Body of pancreas (tissue), 4 donors: ENCODE measurements at regions not wholly inside any gene's neighbourhood (a gene's known extent, or its start where the extent isn't known, plus 50 kb on each side); places are given as distances from the start of the nearest gene placed in this dataset.
A peak's percentile ranks its signal among the peaks of the same experiment; 100 is the strongest.

Experiments used
- ATAC-seq: fragments of 150-250 bp; one replicate; pipeline ENCODE4 v1.9.1; 2016
- DNase-seq, 4 donors: peaks; one replicate each; pipeline ENCODE4 v3.0.0-alpha.2; 2019
- H3K27ac ChIP-seq, 4 donors: fragments of 200-600 bp; sonication (generic); 1 replicate in 3 of 4; 2 replicates in 1 of 4; pipeline versions ENCODE4 v1.5.1 to v1.6.1; 2016 to 2019; ENCODE audit warnings: mild to moderate bottlenecking in 1 of 4, mixed read lengths in 1 of 4, moderate library complexity in 1 of 4
- H3K27me3 ChIP-seq, 2 donors: fragments of 200-600 bp; sonication (generic); one replicate each; pipeline ENCODE4 v1.6.0; 2016; ENCODE audit warnings: mild to moderate bottlenecking in 1 of 2
- H3K36me3 ChIP-seq, 2 donors: fragments of 200-600 bp; sonication (generic); replicated peaks in 1 of 2; 2 replicates each; pipeline ENCODE4 v1.5.1; 2016; ENCODE audit warnings: low read depth in 2 of 2; ENCODE audit not compliant: insufficient read depth in 1 of 2
- H3K4me1 ChIP-seq: fragments of 200-600 bp; sonication (generic); one replicate; pipeline ENCODE4 v1.6.0; 2016
- H3K4me3 ChIP-seq, 2 donors: fragments of 200-600 bp; sonication (generic); 1 replicate in 1 of 2; 2 replicates in 1 of 2; pipeline ENCODE4 v1.5.1; 2016 to 2019
- H3K9me3 ChIP-seq, 3 donors: fragments of 200-600 bp; sonication (generic); 1 replicate in 2 of 3; 2 replicates in 1 of 3; pipeline ENCODE4 v1.5.1; 2016
- POLR2A ChIP-seq, 3 donors: fragments of 450-650 bp; IDR thresholded peaks; one replicate each; pipeline ENCODE4 v1.6.1; 2016; ENCODE audit warnings: antibody characterized with exemption in 3 of 3, mild to moderate bottlenecking in 2 of 3
- WGBS, 2 donors: methylation state at CpG; one replicate each; pipeline ENCODE4 v1.1.5; 2017; 5-methylcytosine and 5-hydroxymethylcytosine counted together
- intact Hi-C: fragments of 100-400 bp; cut with DNase I; formaldehyde crosslinking; loops from one replicate; pipeline ENCODE4 v1.15.1; 2023
- TF ChIP-seq, protein P1 (sequence below), 7 experiments: fragments of 450-650 bp in 4 of 7; fragments of 200-600 bp in 3 of 7; sonication (generic) in 3 of 7; IDR thresholded peaks; one replicate each; pipeline ENCODE4 v1.5.1; 2016 to 2019; ENCODE audit warnings: antibody characterized with exemption in 7 of 7

DNA sequence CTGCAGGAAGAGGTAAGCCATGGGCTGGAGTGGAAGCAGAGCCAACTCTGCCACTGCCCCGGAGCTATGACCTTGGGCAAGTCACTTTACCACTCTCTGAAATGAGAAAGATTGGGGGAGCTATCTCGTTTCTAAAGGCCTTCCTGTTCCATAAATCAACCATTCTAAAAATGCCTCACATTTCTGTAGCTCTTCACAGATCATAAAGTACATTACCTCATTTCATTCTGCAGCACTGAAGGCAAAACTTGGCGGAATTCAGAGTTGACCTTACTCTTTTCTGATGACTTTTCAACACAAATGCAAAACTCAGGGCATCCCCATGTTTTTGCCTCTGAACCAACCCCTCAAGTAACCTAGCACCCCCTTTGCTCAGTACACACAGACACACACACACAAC lies 404.0 kb upstream of the NFIA start:
- no peaks in the 10 kb centered on the region for H3K27me3 ChIP-seq
- no peaks in the 10 kb centered on the region for H3K9me3 ChIP-seq
- no peak overlapping the region for H3K4me3 ChIP-seq
- no peaks in the 10 kb centered on the region for H3K36me3 ChIP-seq
- ATAC-seq, result no peak
- no peak overlapping the region for H3K27ac ChIP-seq
- DNase-seq, result no peak
- no peak for TF ChIP-seq POLR2A (IDR thresholded peaks at IDR 0.05)
- intact Hi-C loops, result no loop called here
- 32 to 33% methylated on average over 3 of the region's 3 CpGs for WGBS, 2 donors
- no peaks in the 10 kb centered on the region for H3K4me1 ChIP-seq

DNA sequence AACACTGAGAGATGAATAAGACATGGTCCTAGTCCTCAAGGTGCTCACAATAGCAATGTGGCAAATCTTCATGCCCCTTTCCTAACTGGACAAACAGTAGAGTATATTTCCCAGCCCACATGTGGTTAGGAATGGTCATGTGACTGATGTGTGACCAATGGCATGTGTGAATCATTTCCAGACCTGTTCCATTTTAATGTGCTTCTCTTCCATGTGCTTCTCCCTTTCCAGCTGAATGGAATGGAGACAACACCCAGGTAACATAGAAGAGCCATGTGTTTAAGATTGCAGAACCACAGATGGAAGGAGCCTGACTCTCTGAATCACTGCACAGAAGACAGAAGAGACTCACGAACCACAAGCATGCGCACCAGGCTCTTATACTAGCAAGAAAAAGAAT lies 409.9 kb upstream of the NFIA start:
- WGBS, 2 donors, result 68 to 74% methylated on average over 2 of the region's 2 CpGs
- Histone ChIP-seq H3K36me3 (no peaks in the 10 kb centered on the region), H3K4me1 (no peaks in the 10 kb centered on the region), H3K27ac (no peak overlapping the region), H3K27me3 (no peaks in the 10 kb centered on the region), H3K9me3 (no peaks in the 10 kb centered on the region), H3K4me3 (no peak overlapping the region)
- TF ChIP-seq, protein P1, sequence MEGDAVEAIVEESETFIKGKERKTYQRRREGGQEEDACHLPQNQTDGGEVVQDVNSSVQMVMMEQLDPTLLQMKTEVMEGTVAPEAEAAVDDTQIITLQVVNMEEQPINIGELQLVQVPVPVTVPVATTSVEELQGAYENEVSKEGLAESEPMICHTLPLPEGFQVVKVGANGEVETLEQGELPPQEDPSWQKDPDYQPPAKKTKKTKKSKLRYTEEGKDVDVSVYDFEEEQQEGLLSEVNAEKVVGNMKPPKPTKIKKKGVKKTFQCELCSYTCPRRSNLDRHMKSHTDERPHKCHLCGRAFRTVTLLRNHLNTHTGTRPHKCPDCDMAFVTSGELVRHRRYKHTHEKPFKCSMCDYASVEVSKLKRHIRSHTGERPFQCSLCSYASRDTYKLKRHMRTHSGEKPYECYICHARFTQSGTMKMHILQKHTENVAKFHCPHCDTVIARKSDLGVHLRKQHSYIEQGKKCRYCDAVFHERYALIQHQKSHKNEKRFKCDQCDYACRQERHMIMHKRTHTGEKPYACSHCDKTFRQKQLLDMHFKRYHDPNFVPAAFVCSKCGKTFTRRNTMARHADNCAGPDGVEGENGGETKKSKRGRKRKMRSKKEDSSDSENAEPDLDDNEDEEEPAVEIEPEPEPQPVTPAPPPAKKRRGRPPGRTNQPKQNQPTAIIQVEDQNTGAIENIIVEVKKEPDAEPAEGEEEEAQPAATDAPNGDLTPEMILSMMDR (IDR thresholded peaks at IDR 0.05), result no peak
- TF ChIP-seq POLR2A (IDR thresholded peaks at IDR 0.05), result no peak
- intact Hi-C loops, result no loop called here
- DNase-seq (no peak), ATAC-seq (no peak)

DNA sequence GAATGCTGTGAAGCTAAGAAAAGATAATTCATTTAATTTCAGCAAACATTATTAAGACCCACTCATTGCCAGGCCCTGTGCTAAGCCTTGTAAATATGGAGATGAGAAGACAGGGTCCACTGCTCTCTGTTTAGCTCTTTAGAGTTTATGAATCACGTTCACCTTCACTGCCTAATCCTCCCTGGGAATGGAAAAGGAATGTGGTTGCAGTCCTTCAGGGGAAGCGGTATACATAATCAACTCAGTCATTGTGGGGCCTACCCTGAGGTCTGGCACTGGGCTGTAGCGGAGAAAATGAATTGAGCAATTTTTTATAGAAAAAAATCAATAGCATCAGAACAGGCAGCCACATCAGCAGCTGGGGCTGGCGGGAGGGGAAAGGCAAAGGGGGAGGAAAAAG lies 412.1 kb upstream of the NFIA start:
- H3K36me3 ChIP-seq, result no peaks in the 10 kb centered on the region
- no peak for TF ChIP-seq POLR2A (IDR thresholded peaks at IDR 0.05)
- TF ChIP-seq, protein P1 (IDR thresholded peaks at IDR 0.05), result no peak
- ATAC-seq, result no peak
- H3K4me3 ChIP-seq, result no peak overlapping the region
- WGBS, 2 donors, result 44 to 58% methylated on average over 4 of the region's 4 CpGs
- no peaks in the 10 kb centered on the region for H3K9me3 ChIP-seq
- peak in 1 of 4 donors; percentile 12 for DNase-seq
- H3K27me3 ChIP-seq, result no peaks in the 10 kb centered on the region
- H3K27ac ChIP-seq, result no peak overlapping the region
- H3K4me1 ChIP-seq, result no peaks in the 10 kb centered on the region
- intact Hi-C loops, result no loop called here

DNA sequence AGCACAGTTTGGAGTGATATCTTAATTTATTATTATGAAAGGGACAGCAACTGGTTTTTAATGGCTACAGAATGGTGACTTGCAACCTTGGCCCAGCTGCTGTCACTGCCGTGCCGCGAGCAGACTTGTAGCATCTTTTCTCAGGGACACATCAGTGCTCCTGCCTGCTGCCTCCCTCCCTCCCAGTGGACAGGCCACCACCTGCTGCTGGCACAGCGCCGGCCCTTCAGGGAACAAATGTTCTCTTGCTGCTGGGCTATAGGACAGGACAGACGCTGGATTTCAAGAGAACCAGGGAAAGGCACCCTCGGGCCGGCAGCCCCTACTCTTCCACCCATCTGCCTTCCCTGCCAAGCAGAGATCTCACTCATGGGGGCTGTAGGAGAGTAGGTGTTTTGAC lies 413.8 kb upstream of the NFIA start:
- H3K27ac ChIP-seq, result no peak overlapping the region
- no peaks in the 10 kb centered on the region for H3K27me3 ChIP-seq
- H3K36me3 ChIP-seq, result no peaks in the 10 kb centered on the region
- TF ChIP-seq POLR2A (IDR thresholded peaks at IDR 0.05), result no peak
- TF ChIP-seq, protein P1 (IDR thresholded peaks at IDR 0.05), result no peak
- no peaks in the 10 kb centered on the region for H3K9me3 ChIP-seq
- intact Hi-C loops, result no loop called here
- no peak for ATAC-seq
- WGBS, 2 donors, result 81 to 84% methylated on average over 6 to 8 of the region's 8 CpGs
- DNase-seq, result peak in 1 of 4 donors; percentile 7
- no peak overlapping the region for H3K4me3 ChIP-seq
- no peaks in the 10 kb centered on the region for H3K4me1 ChIP-seq

DNA sequence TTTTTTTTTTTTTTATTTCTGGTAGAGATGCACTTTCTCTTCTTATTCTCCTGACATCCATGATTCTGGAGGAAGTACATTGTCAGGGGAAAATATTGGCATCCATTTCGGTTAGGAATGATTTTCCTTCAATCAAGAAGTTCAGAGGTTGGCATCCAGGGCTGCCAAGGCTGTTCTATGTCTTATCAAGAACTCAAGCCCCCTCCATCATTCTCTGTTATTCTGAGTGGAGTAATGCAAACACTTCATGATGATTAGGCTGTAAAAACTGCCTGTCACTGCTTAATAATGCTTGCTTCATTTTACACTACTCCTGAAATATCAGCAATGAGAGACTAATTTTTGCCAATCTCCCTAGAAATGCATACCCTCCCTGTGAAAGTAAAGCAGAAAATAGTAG lies 417.1 kb upstream of the NFIA start:
- no peaks in the 10 kb centered on the region for H3K36me3 ChIP-seq
- no peak for ATAC-seq
- intact Hi-C loops, result no loop called here
- TF ChIP-seq, protein P1 (IDR thresholded peaks at IDR 0.05), result no peak
- no peak for TF ChIP-seq POLR2A (IDR thresholded peaks at IDR 0.05)
- no peak overlapping the region for H3K27ac ChIP-seq
- no peaks in the 10 kb centered on the region for H3K27me3 ChIP-seq
- no peaks in the 10 kb centered on the region for H3K9me3 ChIP-seq
- H3K4me3 ChIP-seq, result no peak overlapping the region
- no peak for DNase-seq
- no peaks in the 10 kb centered on the region for H3K4me1 ChIP-seq
- WGBS, 2 donors, result 36 to 57% methylated on average over 1 of the region's 1 CpG
